DND-41 (cell line): ENCODE measurements at regions not wholly inside any gene's neighbourhood (a gene's known extent, or its start where the extent isn't known, plus 50 kb on each side); places are given as distances from the start of the nearest gene placed in this dataset.

Experiments
- ATAC-seq: fragments of 200-7000 bp; cut with Tn5 transposase; 3 replicates; pipeline ENCODE4 v1.9.1; 2021; ENCODE audit warnings: low read depth; ENCODE audit not compliant: insufficient read depth
- DNase-seq: peaks from one replicate; pipeline ENCODE4 v3.0.0-alpha.2; 2020
- H2AFZ ChIP-seq: 2 replicates; pipeline ENCODE4 v1.6.0; 2012; ENCODE audit warnings: low read depth, low read length
- H3K27ac ChIP-seq: 2 replicates; pipeline ENCODE4 v1.5.1; 2012; ENCODE audit warnings: low read length, inconsistent platforms
- H3K27me3 ChIP-seq: fragments of 200-600 bp; sonication (generic); 2 replicates; pipeline ENCODE4 v1.6.0; 2012; ENCODE audit warnings: low read length, mild to moderate bottlenecking, inconsistent platforms; ENCODE audit not compliant: insufficient read depth, poor library complexity
- H3K36me3 ChIP-seq: 2 replicates; pipeline ENCODE4 v1.5.1; 2012; ENCODE audit warnings: low read length, inconsistent platforms; ENCODE audit not compliant: insufficient read depth
- H3K4me1 ChIP-seq: 2 replicates; pipeline ENCODE4 v1.5.1; 2012; ENCODE audit warnings: mild to moderate bottlenecking, low read length; ENCODE audit not compliant: insufficient read depth
- H3K4me2 ChIP-seq: 2 replicates; pipeline ENCODE4 v1.6.0; 2012; ENCODE audit warnings: mild to moderate bottlenecking, moderate library complexity, low read length, inconsistent platforms; ENCODE audit not compliant: insufficient read depth
- H3K4me3 ChIP-seq, 2 experiments: fragments of 200-600 bp in 1 of 2; shearing (Covaris generic) in 1 of 2; 2 replicates each; pipeline ENCODE4 v1.5.1; 2012 to 2016; ENCODE audit warnings: inconsistent platforms in 2 of 2, low read length in 2 of 2, mild to moderate bottlenecking in 2 of 2, low read depth in 1 of 2, moderate library complexity in 1 of 2
- H3K79me2 ChIP-seq: 2 replicates; pipeline ENCODE4 v1.6.0; 2012; ENCODE audit warnings: low read length, inconsistent platforms; ENCODE audit not compliant: insufficient read depth
- H3K9ac ChIP-seq: 2 replicates; pipeline ENCODE4 v1.6.0; 2012; ENCODE audit warnings: low read depth, mild to moderate bottlenecking, inconsistent platforms, low read length, moderate library complexity
- H3K9me3 ChIP-seq: 2 replicates; pipeline ENCODE4 v1.5.1; 2012; ENCODE audit warnings: low read length, moderate library complexity, mild to moderate bottlenecking, inconsistent platforms; ENCODE audit not compliant: insufficient read depth, severe bottlenecking
- H4K20me1 ChIP-seq: 2 replicates; pipeline ENCODE4 v1.6.0; 2012; ENCODE audit warnings: low read length; ENCODE audit not compliant: insufficient read depth
- EZH2 ChIP-seq: IDR thresholded peaks from 3 replicates; pipeline ENCODE4 v1.6.1; 2012; ENCODE audit warnings: borderline replicate concordance, low read depth, mild to moderate bottlenecking, moderate library complexity, low read length, inconsistent platforms; ENCODE audit not compliant: severe bottlenecking
- TF ChIP-seq, protein P1 (sequence below): IDR thresholded peaks from 2 replicates; pipeline ENCODE4 v1.5.1; 2012; ENCODE audit warnings: borderline replicate concordance, low read length, moderate library complexity, mild to moderate bottlenecking; ENCODE audit not compliant: poor library complexity, severe bottlenecking; ENCODE audit errors: extremely low read depth

DNA sequence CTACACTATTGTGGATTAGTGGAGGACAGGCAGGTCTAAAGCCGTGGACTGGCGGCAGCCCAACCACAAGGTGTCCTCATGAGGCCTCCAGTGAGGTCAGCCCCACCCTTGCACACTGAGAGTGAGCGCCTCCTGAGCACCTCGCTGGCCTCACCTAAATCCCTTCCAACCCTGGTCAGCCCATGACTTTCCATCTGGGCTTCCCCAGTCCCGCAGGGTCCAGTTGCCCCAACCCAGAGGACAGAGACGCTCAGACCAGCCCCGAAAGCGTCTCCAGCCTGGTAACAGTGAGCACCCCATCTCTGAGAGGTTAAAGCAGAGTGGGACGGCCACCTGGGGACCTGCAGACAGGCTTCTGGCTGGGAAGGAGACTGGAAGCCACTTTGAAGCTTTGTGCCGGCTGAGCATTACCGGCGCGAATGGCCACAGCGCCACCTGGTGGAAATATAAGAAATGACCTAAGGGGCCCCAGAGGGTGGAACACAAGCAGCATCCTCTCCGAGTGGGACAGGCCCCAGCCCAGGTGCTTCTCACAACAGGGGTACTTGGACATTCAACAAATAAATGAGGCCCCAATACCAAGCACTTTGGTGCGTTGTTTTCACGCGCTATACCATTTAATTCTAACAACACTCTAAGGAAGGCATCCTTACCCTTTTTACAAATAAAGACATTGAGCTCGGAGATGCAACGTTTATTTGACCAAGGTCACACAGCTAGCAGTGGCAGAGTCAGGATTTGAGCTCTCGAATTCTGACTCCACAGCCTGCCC, 65.7 kb upstream of the TOP1 start:
- peak overlapping the region; percentile 38; the same call in 1 of the 2 replicates for H2AFZ ChIP-seq
- no peaks in the 10 kb centered on the region for H3K79me2 ChIP-seq
- ATAC-seq (peak; percentile 91), DNase-seq (peak; percentile 86)
- H3K4me3 ChIP-seq, result no peak overlapping the region
- peaks cover 21% of the 10 kb centered on the region for H3K4me1 ChIP-seq
- peak overlapping the region; percentile 24; the same call in 1 of the 2 replicates for H3K27ac ChIP-seq
- H3K36me3 ChIP-seq, result no peaks in the 10 kb centered on the region
- no peak overlapping the region for H3K9ac ChIP-seq
- no peaks in the 10 kb centered on the region for H4K20me1 ChIP-seq
- H3K4me2 ChIP-seq, result 0 out of 2 replicates have a peak overlapping the region, but pooled peaks have one; percentile 7
- no peaks in the 10 kb centered on the region for H3K9me3 ChIP-seq
- no peak for TF ChIP-seq EZH2
- TF ChIP-seq, protein P1, sequence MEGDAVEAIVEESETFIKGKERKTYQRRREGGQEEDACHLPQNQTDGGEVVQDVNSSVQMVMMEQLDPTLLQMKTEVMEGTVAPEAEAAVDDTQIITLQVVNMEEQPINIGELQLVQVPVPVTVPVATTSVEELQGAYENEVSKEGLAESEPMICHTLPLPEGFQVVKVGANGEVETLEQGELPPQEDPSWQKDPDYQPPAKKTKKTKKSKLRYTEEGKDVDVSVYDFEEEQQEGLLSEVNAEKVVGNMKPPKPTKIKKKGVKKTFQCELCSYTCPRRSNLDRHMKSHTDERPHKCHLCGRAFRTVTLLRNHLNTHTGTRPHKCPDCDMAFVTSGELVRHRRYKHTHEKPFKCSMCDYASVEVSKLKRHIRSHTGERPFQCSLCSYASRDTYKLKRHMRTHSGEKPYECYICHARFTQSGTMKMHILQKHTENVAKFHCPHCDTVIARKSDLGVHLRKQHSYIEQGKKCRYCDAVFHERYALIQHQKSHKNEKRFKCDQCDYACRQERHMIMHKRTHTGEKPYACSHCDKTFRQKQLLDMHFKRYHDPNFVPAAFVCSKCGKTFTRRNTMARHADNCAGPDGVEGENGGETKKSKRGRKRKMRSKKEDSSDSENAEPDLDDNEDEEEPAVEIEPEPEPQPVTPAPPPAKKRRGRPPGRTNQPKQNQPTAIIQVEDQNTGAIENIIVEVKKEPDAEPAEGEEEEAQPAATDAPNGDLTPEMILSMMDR, result peak; percentile 96
- H3K27me3 ChIP-seq, result no peaks in the 10 kb centered on the region

DNA sequence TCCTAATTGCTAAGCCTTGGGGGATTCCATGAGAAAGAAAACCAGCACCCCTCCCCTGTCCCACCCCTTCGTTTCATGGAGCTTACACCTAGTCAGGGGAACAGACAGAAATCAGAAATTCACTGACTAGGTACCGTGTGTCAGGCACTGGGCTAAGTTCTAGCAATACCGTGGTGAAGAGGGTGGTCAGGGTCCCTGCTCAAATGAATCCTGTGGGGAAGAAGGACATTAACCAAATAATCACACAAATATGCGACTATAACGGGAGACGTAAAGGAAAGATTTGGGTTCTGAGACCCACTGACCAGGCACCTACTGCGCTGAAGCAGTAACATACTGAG, 65.1 kb upstream of the TOP1 start:
- H3K27ac ChIP-seq, result no peak overlapping the region
- TF ChIP-seq, protein P1, result no peak
- TF ChIP-seq EZH2, result no peak
- H3K4me3 ChIP-seq, result no peak overlapping the region
- H3K9me3 ChIP-seq, result no peaks in the 10 kb centered on the region
- no peaks in the 10 kb centered on the region for H4K20me1 ChIP-seq
- no peaks in the 10 kb centered on the region for H3K27me3 ChIP-seq
- no peak overlapping the region for H3K4me2 ChIP-seq
- no peak for DNase-seq
- no peak for ATAC-seq
- peaks cover 21% of the 10 kb centered on the region for H3K4me1 ChIP-seq
- no peaks in the 10 kb centered on the region for H3K79me2 ChIP-seq
- no peak overlapping the region for H2AFZ ChIP-seq
- H3K9ac ChIP-seq, result no peak overlapping the region
- no peaks in the 10 kb centered on the region for H3K36me3 ChIP-seq

DNA sequence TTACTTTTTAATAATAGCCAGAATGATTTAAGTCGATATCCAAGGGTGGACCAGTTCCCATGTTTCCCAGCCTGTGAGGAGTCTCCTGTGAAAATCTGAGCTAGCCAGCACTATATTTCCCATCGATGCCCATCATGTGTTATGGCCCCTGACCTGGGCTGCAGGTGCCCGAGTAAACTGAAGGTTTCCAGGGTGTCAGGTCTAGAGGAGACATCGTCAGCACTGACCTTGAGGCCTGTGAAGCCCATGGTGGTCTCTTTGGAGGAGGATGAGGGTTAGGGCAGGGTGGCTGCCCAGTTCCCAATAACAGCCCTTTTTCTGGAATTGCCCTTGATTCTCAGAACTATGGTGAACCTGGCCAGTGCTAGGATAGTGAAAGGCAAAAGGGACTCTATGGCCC, 63.0 kb upstream of the TOP1 start:
- H3K4me3 ChIP-seq, result no peak overlapping the region
- ATAC-seq, result no peak

More for the DNA sequence above, 63.0 kb upstream of the TOP1 start:
- DNase-seq, result no peak
- no peak for TF ChIP-seq EZH2
- TF ChIP-seq, protein P1, result no peak
- Histone ChIP-seq H3K27me3 (peaks cover 10% of the 10 kb centered on the region), H3K79me2 (no peaks in the 10 kb centered on the region), H4K20me1 (no peaks in the 10 kb centered on the region), H3K27ac (no peak overlapping the region), H3K36me3 (no peaks in the 10 kb centered on the region), H3K4me2 (no peak overlapping the region), H3K9me3 (no peaks in the 10 kb centered on the region), H3K4me1 (peaks cover 29% of the 10 kb centered on the region), H3K9ac (no peak overlapping the region), H2AFZ (no peak overlapping the region)
